ENCODE measurements at regions not wholly inside any gene's neighbourhood (a gene's known extent, or its start where the extent isn't known, plus 50 kb on each side); places are given as distances from the start of the nearest gene placed in this dataset.
"Not testable (repeated sequence)": the region's sequence is repeated elsewhere in the genome, so short reads cannot be mapped to it uniquely, and the experiment has no call there.

- Mint-ChIP-seq H3K4me3 (no peak overlapping the region), H3K9me3 (no peaks in the 10 kb centered on the region), H3K4me1 (ENCODE audit: low read depth) (no peaks in the 10 kb centered on the region), H3K27me3 (ENCODE audit: insufficient read depth) (no peaks in the 10 kb centered on the region), H3K36me3 (ENCODE audit: low read depth) (no peaks in the 10 kb centered on the region), H3K27ac (no peak overlapping the region)
- DNase-seq (ENCODE audit: low spot score), result no peak
- intact Hi-C loops (cut with micrococcal nuclease), result no loop called here
These were observed 121.3 kb upstream of the SPACA7 start for GRCh38 chr13:112254900-112255299.

DNA sequence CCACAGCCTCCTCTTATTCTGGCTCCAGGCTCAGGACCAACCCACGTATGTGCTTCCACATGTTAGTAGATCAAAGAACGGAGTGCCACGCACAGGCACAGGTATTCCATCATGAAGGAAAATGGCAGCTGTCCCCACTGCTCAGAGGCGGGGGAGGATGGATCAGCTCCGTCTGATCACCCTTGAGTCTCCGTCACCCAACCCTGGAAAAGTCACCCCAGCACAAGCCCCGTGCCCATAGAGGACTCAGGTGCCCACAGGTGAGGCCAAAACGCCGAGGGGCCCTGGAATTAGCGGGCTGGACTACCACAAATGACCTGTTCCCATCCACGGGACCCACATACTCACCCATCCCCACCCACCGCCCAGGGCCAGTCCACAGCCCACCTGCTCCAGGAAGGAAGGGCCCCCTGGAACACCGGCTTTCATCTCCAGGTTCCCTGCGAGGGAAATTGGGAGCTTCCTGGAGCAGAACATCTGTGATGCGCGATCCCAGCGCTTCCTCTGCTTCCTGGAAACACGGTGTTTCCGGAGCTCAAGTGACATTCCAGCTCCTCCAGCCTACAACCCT lies 120.5 kb upstream of the SPACA7 start:
- H3K4me3 Mint-ChIP-seq, result no peak overlapping the region
- intact Hi-C loops (cut with micrococcal nuclease), result no loop called here

GRCh38 chr13:112256716-112257494 lies 119.2 kb upstream of the SPACA7 start:
- H3K9me3 Mint-ChIP-seq, result no peaks in the 10 kb centered on the region
- H3K27ac Mint-ChIP-seq, result no peak overlapping the region
- intact Hi-C loops (cut with micrococcal nuclease), result no loop called here
- no peaks in the 10 kb centered on the region for H3K4me1 Mint-ChIP-seq (ENCODE audit: low read depth)
- no peak for DNase-seq (ENCODE audit: low spot score)
- no peaks in the 10 kb centered on the region for H3K36me3 Mint-ChIP-seq (ENCODE audit: low read depth)
- no peaks in the 10 kb centered on the region for H3K27me3 Mint-ChIP-seq (ENCODE audit: insufficient read depth)
- no peak overlapping the region for H3K4me3 Mint-ChIP-seq

More for the DNA sequence above, 120.5 kb upstream of the SPACA7 start:
- H3K27ac Mint-ChIP-seq, result no peak overlapping the region
- no peaks in the 10 kb centered on the region for H3K27me3 Mint-ChIP-seq (ENCODE audit: insufficient read depth)
- H3K9me3 Mint-ChIP-seq, result no peaks in the 10 kb centered on the region
- H3K36me3 Mint-ChIP-seq (ENCODE audit: low read depth), result no peaks in the 10 kb centered on the region
- DNase-seq (ENCODE audit: low spot score), result no peak
- H3K4me1 Mint-ChIP-seq (ENCODE audit: low read depth), result no peaks in the 10 kb centered on the region

GRCh38 chr13:112259511-112259910 lies 116.6 kb upstream of the SPACA7 start:
- intact Hi-C loops (cut with micrococcal nuclease), result no loop called here
- Mint-ChIP-seq H3K4me3 (no peak overlapping the region), H3K27me3 (ENCODE audit: insufficient read depth) (no peaks in the 10 kb centered on the region), H3K4me1 (ENCODE audit: low read depth) (no peaks in the 10 kb centered on the region), H3K27ac (no peak overlapping the region), H3K36me3 (ENCODE audit: low read depth) (no peaks in the 10 kb centered on the region), H3K9me3 (no peaks in the 10 kb centered on the region)
- DNase-seq (ENCODE audit: low spot score), result no peak

DNA sequence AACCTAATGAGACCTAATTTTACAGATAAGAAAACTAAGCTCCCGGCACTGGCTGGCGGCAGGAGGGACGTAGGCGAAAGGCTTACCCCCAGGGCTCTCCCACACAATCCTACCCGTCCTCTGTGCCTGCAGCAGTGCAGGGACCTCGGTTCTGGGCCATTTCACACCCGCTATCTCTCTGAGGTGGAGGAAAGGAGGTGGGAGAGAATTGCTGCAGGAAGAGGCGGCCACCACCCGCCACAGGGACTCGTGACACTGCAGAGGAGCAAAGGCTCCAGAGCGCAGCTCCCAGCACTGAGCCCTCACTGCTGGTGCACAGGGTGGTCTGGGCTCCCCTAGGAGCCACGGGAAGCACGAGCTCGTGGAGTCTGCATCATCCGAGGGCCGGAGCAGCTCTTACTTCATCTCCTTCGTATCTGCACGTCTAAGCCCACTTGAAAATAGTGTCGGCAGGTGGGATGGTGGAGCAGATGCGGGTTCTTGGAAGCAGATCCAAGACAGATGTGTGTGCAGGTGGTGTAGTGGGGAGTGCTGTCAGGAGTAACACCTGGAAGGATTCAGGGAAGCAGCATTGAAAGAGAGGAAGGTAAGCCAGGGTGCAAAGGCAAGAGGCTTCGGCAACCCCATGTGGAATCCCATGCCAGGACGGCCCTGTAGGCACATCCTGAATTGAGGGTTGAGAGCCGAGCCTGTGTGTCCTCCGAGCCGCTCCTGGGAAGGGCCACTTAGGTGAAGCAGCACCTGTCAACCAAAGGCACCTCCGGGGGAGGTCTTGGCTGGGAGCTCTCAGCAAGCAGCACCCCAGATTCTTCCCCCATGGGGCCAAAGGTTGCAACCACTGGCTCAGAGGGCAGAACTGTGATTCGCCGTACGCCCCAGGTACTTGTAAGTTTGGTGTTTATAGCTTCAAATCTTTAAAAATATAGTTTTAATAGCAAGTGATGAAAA lies 115.8 kb upstream of the SPACA7 start:
- Mint-ChIP-seq H3K4me3 (no peak overlapping the region), H3K9me3 (no peaks in the 10 kb centered on the region), H3K27ac (no peak overlapping the region), H3K4me1 (ENCODE audit: low read depth) (no peaks in the 10 kb centered on the region), H3K27me3 (ENCODE audit: insufficient read depth) (no peaks in the 10 kb centered on the region), H3K36me3 (ENCODE audit: low read depth) (no peaks in the 10 kb centered on the region)
- no peak for DNase-seq (ENCODE audit: low spot score)
- intact Hi-C loops (cut with micrococcal nuclease), result no loop called here

GRCh38 chr13:112261924-112262323 lies 114.2 kb upstream of the SPACA7 start:
- H3K4me3 Mint-ChIP-seq, result no peak overlapping the region
- no peak overlapping the region for H3K27ac Mint-ChIP-seq
- intact Hi-C loops (cut with micrococcal nuclease), result no loop called here
- no peaks in the 10 kb centered on the region for H3K36me3 Mint-ChIP-seq (ENCODE audit: low read depth)
- H3K27me3 Mint-ChIP-seq (ENCODE audit: insufficient read depth), result peaks cover 2% of the 10 kb centered on the region
- no peaks in the 10 kb centered on the region for H3K4me1 Mint-ChIP-seq (ENCODE audit: low read depth)
- no peak for DNase-seq (ENCODE audit: low spot score)
- no peaks in the 10 kb centered on the region for H3K9me3 Mint-ChIP-seq

- no peaks in the 10 kb centered on the region for H3K4me1 Mint-ChIP-seq (ENCODE audit: low read depth)
- H3K27me3 Mint-ChIP-seq (ENCODE audit: insufficient read depth), result peaks cover 4% of the 10 kb centered on the region
- no peaks in the 10 kb centered on the region for H3K9me3 Mint-ChIP-seq
- no peak overlapping the region for H3K4me3 Mint-ChIP-seq
- no peak overlapping the region for H3K27ac Mint-ChIP-seq
- DNase-seq (ENCODE audit: low spot score), result no peak
- no peaks in the 10 kb centered on the region for H3K36me3 Mint-ChIP-seq (ENCODE audit: low read depth)
- intact Hi-C loops (cut with micrococcal nuclease), result no loop called here
These were observed 113.0 kb upstream of the SPACA7 start for GRCh38 chr13:112263152-112263551.

DNA sequence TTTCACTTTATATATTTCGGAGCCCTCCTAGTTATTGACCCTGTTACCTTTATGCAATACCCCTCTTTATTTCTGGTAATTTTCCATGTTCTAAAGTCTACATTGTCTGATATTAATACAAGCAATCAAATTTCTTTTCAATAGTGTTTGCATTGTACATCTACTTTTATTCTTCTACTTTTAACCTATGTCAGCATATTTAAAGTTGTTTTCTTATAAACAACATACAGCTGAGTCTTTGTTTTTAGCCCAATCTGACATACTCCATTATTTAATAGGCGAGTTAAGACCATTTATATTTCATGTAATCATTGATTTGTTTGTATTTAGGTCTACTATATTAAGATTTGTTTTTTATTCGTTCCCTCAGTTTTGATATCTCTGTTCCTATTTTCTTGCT lies 108.5 kb upstream of the SPACA7 start:
- H3K27me3 Mint-ChIP-seq (ENCODE audit: insufficient read depth), result peaks cover 4% of the 10 kb centered on the region
- DNase-seq (ENCODE audit: low spot score), result no peak
- H3K4me3 Mint-ChIP-seq, result no peak overlapping the region
- intact Hi-C loops (cut with micrococcal nuclease), result no loop called here
- H3K36me3 Mint-ChIP-seq (ENCODE audit: low read depth), result no peaks in the 10 kb centered on the region
- no peaks in the 10 kb centered on the region for H3K9me3 Mint-ChIP-seq
- no peak overlapping the region for H3K27ac Mint-ChIP-seq
- H3K4me1 Mint-ChIP-seq (ENCODE audit: low read depth), result no peaks in the 10 kb centered on the region

- H3K4me3 Mint-ChIP-seq, result no peak overlapping the region
- no peak for DNase-seq (ENCODE audit: low spot score)
- no peaks in the 10 kb centered on the region for H3K4me1 Mint-ChIP-seq (ENCODE audit: low read depth)
- intact Hi-C loops (cut with micrococcal nuclease), result no loop called here
- H3K27ac Mint-ChIP-seq, result no peak overlapping the region
- H3K36me3 Mint-ChIP-seq (ENCODE audit: low read depth), result no peaks in the 10 kb centered on the region
- no peaks in the 10 kb centered on the region for H3K9me3 Mint-ChIP-seq
- H3K27me3 Mint-ChIP-seq (ENCODE audit: insufficient read depth), result peaks cover 4% of the 10 kb centered on the region
These were observed 105.2 kb upstream of the SPACA7 start for GRCh38 chr13:112270951-112271350.

DNA sequence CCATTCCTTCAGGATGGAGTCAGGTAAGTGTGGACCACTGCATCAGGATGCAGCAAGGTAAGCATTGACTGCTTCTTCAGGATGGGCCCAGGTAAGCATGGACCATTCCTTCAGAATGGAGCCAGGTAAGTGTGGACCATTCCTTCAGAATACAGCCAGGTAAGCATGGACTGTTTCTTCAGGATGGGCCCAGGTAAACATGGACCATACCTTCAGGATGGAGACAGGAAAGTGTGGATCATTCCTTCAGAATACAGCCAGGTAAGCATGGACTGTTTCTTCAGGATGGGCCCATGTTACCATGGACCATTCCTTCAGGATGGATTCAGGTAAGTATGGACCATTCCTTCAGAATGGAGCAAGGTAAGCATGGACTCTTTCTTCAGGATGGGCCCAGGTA lies 89.4 kb upstream of the SPACA7 start:
- H3K4me3 Mint-ChIP-seq; H3K36me3 Mint-ChIP-seq (ENCODE audit: low read depth); H3K27me3 Mint-ChIP-seq (ENCODE audit: insufficient read depth); H3K9me3 Mint-ChIP-seq; DNase-seq (ENCODE audit: low spot score); H3K4me1 Mint-ChIP-seq (ENCODE audit: low read depth); H3K27ac Mint-ChIP-seq; intact Hi-C loops (cut with micrococcal nuclease): not testable (repeated sequence)

DNA sequence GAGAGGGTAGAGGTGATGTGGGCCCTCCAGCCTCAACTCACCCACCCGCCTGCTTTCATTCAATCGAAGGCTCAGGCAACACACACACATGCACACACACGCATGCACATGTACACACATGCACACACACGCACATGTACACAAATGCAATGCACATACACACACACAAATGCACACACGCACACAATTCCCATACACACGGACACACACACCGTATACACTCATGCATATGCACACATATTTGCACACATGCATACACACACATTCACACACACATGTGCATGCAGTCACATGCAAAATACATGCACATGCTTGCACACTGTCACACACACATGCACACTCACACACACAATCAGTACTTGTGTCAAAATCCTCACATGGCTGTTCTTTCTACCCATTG lies 55.9 kb upstream of the SPACA7 start:
- no peaks in the 10 kb centered on the region for H3K4me1 Mint-ChIP-seq (ENCODE audit: low read depth)

DNA sequence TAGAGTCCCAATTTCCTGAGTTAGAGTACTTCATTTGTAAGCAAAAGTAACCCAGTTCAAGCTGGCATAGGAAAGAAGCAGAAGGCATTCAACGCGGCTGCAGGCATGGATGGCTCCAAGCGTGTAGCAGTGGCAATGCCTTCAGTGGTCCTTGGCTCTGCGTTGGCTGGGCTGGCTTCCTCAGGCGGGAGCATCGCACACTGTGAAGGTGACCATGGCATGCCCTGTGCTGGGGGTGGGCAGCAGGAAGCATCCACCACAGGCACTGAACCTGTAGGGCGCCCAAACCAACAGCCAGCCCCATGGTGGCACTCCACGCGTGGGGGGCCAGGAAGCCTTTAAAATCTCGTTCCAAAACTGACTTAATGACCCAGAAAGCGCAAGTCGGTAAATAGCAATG lies 53.6 kb upstream of the SPACA7 start:
- no peaks in the 10 kb centered on the region for H3K4me1 Mint-ChIP-seq (ENCODE audit: low read depth)
- no peaks in the 10 kb centered on the region for H3K9me3 Mint-ChIP-seq
- H3K27me3 Mint-ChIP-seq (ENCODE audit: insufficient read depth), result peaks cover 5% of the 10 kb centered on the region
- no peak for DNase-seq (ENCODE audit: low spot score)
- intact Hi-C loops (cut with micrococcal nuclease), result no loop called here
- H3K27ac Mint-ChIP-seq, result no peak overlapping the region
- no peaks in the 10 kb centered on the region for H3K36me3 Mint-ChIP-seq (ENCODE audit: low read depth)
- no peak overlapping the region for H3K4me3 Mint-ChIP-seq

More for the DNA sequence above, 55.9 kb upstream of the SPACA7 start:
- Mint-ChIP-seq H3K9me3 (no peaks in the 10 kb centered on the region), H3K36me3 (ENCODE audit: low read depth) (no peaks in the 10 kb centered on the region), H3K4me3 (no peak overlapping the region), H3K27me3 (ENCODE audit: insufficient read depth) (peaks cover 2% of the 10 kb centered on the region), H3K27ac (no peak overlapping the region)
- intact Hi-C loops (cut with micrococcal nuclease), result no loop called here
- no peak for DNase-seq (ENCODE audit: low spot score)

DNA sequence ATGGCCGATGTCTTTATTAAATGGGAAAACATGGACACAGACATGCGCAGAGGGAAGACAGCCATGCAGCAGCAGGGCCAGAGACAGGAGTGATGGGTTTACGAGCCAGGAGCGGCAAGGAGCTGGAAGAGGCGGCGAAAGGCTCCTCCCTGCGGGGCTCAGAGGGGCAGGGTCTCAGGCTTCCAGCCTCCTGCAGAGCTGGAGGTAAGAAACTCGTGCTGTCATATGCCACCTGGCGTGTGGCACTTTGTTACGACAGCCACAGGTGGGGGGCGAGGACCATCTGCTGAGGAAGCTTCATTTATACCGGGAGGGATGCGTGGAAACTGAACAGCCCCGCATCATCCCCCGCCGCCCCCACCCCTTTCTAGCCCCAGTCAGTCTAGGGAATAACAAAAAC lies 52.0 kb upstream of the SPACA7 start:
- Mint-ChIP-seq H3K9me3 (no peaks in the 10 kb centered on the region), H3K4me3 (no peak overlapping the region), H3K27me3 (ENCODE audit: insufficient read depth) (peaks cover 6% of the 10 kb centered on the region), H3K27ac (no peak overlapping the region), H3K36me3 (ENCODE audit: low read depth) (no peaks in the 10 kb centered on the region), H3K4me1 (ENCODE audit: low read depth) (no peaks in the 10 kb centered on the region)
- no peak for DNase-seq (ENCODE audit: low spot score)
- intact Hi-C loops (cut with micrococcal nuclease), result no loop called here
